GM12872 (cell line): ENCODE measurements at regions not wholly inside any gene's neighbourhood (a gene's known extent, or its start where the extent isn't known, plus 50 kb on each side); places are given as distances from the start of the nearest gene placed in this dataset.

ENCODE experiments used
- TF ChIP-seq, protein P1 (sequence below): IDR thresholded peaks from 3 replicates; pipeline ENCODE4 v1.5.1; 2011; ENCODE audit warnings: low read depth, mild to moderate bottlenecking, low read length, moderate library complexity; ENCODE audit not compliant: insufficient read depth

DNA sequence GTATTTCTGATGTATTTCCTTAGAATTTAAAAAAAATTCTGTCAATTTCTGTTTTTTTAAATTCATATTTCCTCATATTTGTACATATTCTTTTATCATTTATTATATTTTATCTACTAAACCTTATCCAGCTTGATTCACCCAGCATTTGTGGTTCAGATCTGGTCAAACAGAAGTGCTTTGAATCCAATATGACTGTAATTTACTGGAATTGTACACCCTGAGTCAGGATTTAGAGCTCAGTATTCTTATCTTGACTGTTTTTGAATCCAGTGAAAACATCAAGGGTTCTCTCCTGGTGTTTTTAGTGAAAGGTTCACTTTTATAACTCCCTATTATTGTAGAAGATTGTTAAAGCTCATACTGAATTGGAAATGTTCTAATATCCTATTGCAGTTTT lies 1077.0 kb upstream of the NCAM2 start:
- TF ChIP-seq, protein P1, sequence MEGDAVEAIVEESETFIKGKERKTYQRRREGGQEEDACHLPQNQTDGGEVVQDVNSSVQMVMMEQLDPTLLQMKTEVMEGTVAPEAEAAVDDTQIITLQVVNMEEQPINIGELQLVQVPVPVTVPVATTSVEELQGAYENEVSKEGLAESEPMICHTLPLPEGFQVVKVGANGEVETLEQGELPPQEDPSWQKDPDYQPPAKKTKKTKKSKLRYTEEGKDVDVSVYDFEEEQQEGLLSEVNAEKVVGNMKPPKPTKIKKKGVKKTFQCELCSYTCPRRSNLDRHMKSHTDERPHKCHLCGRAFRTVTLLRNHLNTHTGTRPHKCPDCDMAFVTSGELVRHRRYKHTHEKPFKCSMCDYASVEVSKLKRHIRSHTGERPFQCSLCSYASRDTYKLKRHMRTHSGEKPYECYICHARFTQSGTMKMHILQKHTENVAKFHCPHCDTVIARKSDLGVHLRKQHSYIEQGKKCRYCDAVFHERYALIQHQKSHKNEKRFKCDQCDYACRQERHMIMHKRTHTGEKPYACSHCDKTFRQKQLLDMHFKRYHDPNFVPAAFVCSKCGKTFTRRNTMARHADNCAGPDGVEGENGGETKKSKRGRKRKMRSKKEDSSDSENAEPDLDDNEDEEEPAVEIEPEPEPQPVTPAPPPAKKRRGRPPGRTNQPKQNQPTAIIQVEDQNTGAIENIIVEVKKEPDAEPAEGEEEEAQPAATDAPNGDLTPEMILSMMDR, result no peak

DNA sequence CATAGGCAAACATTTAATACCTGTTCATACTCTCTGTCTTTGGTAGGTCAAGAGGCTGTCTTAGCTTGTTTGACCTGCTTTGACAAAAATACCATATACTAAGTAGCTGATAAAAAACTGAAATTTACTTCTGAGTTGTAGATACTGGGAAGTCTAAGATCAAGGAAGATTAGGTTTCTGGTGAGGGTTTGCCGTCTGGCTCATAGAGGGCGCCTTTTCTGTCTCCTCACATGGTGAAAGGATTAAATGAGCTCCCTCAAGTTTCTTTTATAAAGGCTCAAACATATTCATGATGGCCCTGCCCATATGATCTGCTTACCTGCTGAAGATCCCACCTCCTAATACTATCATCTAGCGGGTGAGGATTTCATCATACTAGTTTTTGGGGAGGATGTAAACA lies 1076.1 kb upstream of the NCAM2 start:
- TF ChIP-seq, protein P1, result no peak

- TF ChIP-seq, protein P1, result no peak
These were observed 1062.7 kb upstream of the NCAM2 start for GRCh38 chr21:19935467-19935866.

DNA sequence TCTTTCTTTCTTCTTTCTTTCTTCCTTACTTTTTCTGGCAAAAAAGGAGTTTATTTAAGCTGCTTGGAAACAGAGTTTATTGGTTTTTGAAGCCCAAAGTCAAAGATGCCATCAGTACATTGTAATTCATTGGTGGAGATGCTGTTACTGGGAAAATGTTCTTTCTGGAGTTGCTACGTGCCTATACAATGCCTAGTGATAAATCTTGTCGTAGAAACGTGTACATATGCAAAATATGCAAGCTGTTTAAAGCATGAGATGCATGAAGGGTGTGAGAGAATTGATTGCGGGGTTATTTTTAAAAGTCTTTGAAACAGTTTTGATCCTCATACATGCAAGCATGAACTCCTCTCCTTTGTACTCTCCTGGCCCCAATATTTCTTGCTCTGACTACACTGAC lies 1060.6 kb upstream of the NCAM2 start:
- TF ChIP-seq, protein P1, result no peak

DNA sequence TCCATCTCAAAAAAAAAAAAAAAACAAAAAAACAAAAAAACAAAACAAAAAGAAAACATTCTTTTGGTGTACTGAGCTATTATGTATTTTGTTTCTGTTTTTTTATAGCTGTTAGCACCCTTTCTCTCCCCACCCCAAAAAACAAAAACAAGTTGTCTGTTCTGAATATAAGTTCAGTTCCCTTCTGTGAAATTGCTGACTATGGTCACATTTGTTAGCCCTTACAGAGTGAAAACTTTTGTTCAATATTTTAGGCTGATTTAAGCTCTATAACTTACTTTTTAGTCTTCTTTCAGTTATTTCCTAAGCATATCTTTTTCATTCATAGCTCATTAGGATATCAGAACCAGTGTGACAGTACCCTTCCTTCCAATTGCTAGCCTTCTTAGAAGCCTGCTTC lies 1056.6 kb upstream of the NCAM2 start:
- TF ChIP-seq, protein P1, result no peak

DNA sequence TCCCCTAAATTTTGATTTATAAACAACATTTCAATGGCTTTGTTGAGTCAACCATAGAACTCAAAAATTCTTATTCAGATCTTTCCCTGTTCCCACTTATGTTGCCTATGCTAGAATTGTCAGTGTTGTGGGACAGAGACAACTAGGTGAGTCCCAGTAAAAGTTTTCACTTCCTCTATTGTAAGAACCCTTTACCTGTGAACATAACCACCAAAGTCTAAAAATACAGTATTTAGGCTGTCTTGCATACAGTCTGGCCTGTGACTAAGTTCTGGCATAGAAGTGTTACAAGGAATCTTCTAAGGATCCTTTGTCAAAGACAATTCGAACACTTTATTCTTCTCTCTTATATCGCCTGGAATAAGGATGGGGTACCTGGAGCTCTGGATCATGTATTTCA lies 1047.9 kb upstream of the NCAM2 start:
- TF ChIP-seq, protein P1, result no peak

- TF ChIP-seq, protein P1, result no peak
These were observed 1029.1 kb upstream of the NCAM2 start for GRCh38 chr21:19969156-19969555.

DNA sequence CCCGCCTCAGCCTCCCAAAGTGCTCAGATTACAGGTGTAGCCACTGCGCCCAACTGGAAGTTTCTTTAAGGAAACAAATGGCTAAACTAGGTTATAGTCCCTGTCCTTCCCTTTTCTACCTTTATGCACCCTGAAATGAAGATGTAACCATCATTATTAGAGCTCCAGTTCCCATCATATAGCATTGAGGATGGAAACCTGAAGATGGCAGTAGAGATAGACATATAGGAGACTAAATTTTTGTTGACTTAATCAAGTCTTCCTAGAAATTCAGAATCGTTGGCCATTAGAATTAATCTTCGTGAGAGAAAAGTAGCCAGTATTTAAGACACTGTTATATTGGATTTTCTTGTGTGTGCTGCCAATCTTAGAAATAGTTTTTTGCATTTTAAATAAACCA lies 1016.3 kb upstream of the NCAM2 start:
- TF ChIP-seq, protein P1, result no peak
